GM12878 (cell line): ENCODE measurements at regions not wholly inside any gene's neighbourhood (a gene's known extent, or its start where the extent isn't known, plus 50 kb on each side); places are given as distances from the start of the nearest gene placed in this dataset.

Experiments used
- ATAC-seq: fragments of 200-7000 bp; cut with Tn5 transposase; 3 replicates; pipeline ENCODE4 v1.9.1; 2020; ENCODE audit warnings: mild to moderate bottlenecking, moderate library complexity
- BruUV-seq: library from RNA; stranded (reverse); fragments of 400-500 nt; replicated peaks from 2 replicates; lab custom pipeline; 2021; lab: Mats Ljungman, UMichigan
- CTCF ChIA-PET: fragments of 300-600 bp; sonication (Branson Sonifier 250); formaldehyde crosslinking; extraction: SDS; loops from one replicate; lab custom pipeline; 2021; ENCODE audit warnings: inconsistent platforms; lab: Yijun Ruan, JAX
- POLR2A ChIA-PET: fragments of 350-600 bp; formaldehyde crosslinking; extraction: SDS; loops from one replicate; lab custom pipeline; 2021; ENCODE audit warnings: inconsistent platforms; lab: Charles Lee
- RAD21 ChIA-PET: fragments of 300-600 bp; sonication (Branson Sonifier 250); formaldehyde crosslinking; loops from one replicate; lab custom pipeline; 2023; ENCODE audit warnings: antibody characterized with exemption; ENCODE audit not compliant: unreplicated experiment; lab: Charles Lee
- SMC1A ChIA-PET: fragments of 300-600 bp; sonication (Branson Sonifier 250); formaldehyde crosslinking; loops from one replicate; lab custom pipeline; 2023; ENCODE audit not compliant: unreplicated experiment, uncharacterized antibody; lab: Charles Lee
- DNase-seq: peaks from one replicate; pipeline ENCODE4 v3.0.0-alpha.2; 2011; ENCODE audit warnings: low read depth, low spot score
- FAIRE-seq: peaks from 3 replicates; lab custom pipeline; 2011; peaks lifted over from hg19 to GRCh38; lab: Jason Lieb, UNC
- H2AFZ ChIP-seq: 2 replicates; pipeline ENCODE4 v1.6.0; 2011; ENCODE audit warnings: low read depth, low read length, control low read depth; ENCODE audit not compliant: control insufficient read depth
- H3K27ac ChIP-seq: 2 replicates; pipeline ENCODE4 v1.5.1; 2011; ENCODE audit warnings: control low read depth; ENCODE audit not compliant: control insufficient read depth, insufficient read depth
- H3K27me3 ChIP-seq, 2 experiments: replicated peaks in 1 of 2; 2 replicates each; pipeline versions ENCODE4 v1.6.0 to v1.6.1; 2011; ENCODE audit warnings: low read length in 1 of 2; ENCODE audit not compliant: control insufficient read depth in 2 of 2, insufficient read depth in 2 of 2
- H3K36me3 ChIP-seq, 2 experiments: 2 replicates each; pipeline ENCODE4 v1.5.1; 2011; ENCODE audit warnings: low read length in 1 of 2; ENCODE audit not compliant: control insufficient read depth in 2 of 2, insufficient read depth in 2 of 2
- H3K4me1 ChIP-seq: 2 replicates; pipeline ENCODE4 v1.6.1; 2011; ENCODE audit warnings: mild to moderate bottlenecking, low read length, moderate library complexity, mixed read lengths; ENCODE audit not compliant: control insufficient read depth, insufficient read depth
- H3K4me2 ChIP-seq: 2 replicates; pipeline ENCODE4 v1.6.0; 2011; ENCODE audit warnings: control low read depth; ENCODE audit not compliant: control insufficient read depth, insufficient read depth
- H3K4me3 ChIP-seq: fragments of 200-600 bp; sonication (generic); 2 replicates; pipeline ENCODE4 v1.5.1; 2016
- H3K79me2 ChIP-seq: 2 replicates; pipeline ENCODE4 v1.6.0; 2011; ENCODE audit warnings: low read length; ENCODE audit not compliant: control insufficient read depth, insufficient read depth
- H3K9ac ChIP-seq: 2 replicates; pipeline ENCODE4 v1.8.0; 2011; ENCODE audit warnings: low read length, control low read depth, mixed read lengths; ENCODE audit not compliant: control insufficient read depth, insufficient read depth
- H3K9me3 ChIP-seq: replicated peaks from 3 replicates; pipeline ENCODE4 v1.5.1; 2011; ENCODE audit warnings: mild to moderate bottlenecking, low read length; ENCODE audit not compliant: control insufficient read depth, insufficient read depth
- H4K20me1 ChIP-seq: 2 replicates; pipeline ENCODE4 v1.6.0; 2011; ENCODE audit not compliant: control insufficient read depth, insufficient read depth
- BACH1 ChIP-seq: fragments of 450-650 bp; IDR thresholded peaks from 2 replicates; pipeline ENCODE4 v1.6.1; 2017; ENCODE audit warnings: mild to moderate bottlenecking, borderline replicate concordance
- CUX1 ChIP-seq: IDR thresholded peaks from 2 replicates; pipeline ENCODE4 v1.6.1; 2012; ENCODE audit warnings: improper control_type of control experiment, low read depth, low read length; ENCODE audit not compliant: insufficient replicate concordance
- ELK1 ChIP-seq: IDR thresholded peaks from 2 replicates; pipeline ENCODE4 v1.6.1; 2012; ENCODE audit warnings: low read depth, low read length, improper control_type of control experiment
- FOXK2 ChIP-seq: fragments of 450-650 bp; IDR thresholded peaks from 2 replicates; pipeline ENCODE4 v1.6.1; 2017; ENCODE audit warnings: mild to moderate bottlenecking, moderate library complexity
- FOXM1 ChIP-seq: IDR thresholded peaks from 2 replicates; pipeline ENCODE4 v1.6.1; 2012; ENCODE audit warnings: low read depth, mild to moderate bottlenecking, inconsistent platforms, low read length, moderate library complexity
- IKZF2 ChIP-seq, 2 experiments: fragments of 450-650 bp; IDR thresholded peaks; 2 replicates each; pipeline ENCODE4 v1.6.1; 2017; ENCODE audit warnings: mild to moderate bottlenecking in 2 of 2, moderate library complexity in 2 of 2
- KLF5 ChIP-seq: fragments of 450-650 bp; IDR thresholded peaks from 2 replicates; pipeline ENCODE4 v1.6.1; 2014; ENCODE audit warnings: mild to moderate bottlenecking; ENCODE audit not compliant: partially characterized antibody
- MEF2B ChIP-seq: fragments of 450-650 bp; IDR thresholded peaks from 2 replicates; pipeline ENCODE4 v1.6.1; 2018; ENCODE audit warnings: mild to moderate bottlenecking, moderate library complexity; ENCODE audit not compliant: partially characterized antibody, poor library complexity, severe bottlenecking
- SMC3 ChIP-seq: IDR thresholded peaks from 2 replicates; pipeline ENCODE4 v1.6.1; 2011; ENCODE audit warnings: low read length, improper control_type of control experiment, borderline replicate concordance
- TCF7 ChIP-seq: IDR thresholded peaks from 2 replicates; pipeline ENCODE4 v1.6.1; 2014; ENCODE audit warnings: antibody characterized with exemption, borderline replicate concordance
- WGBS: methylation state at CpG from one replicate; pipeline ENCODE4 v1.1.6; 2016; ENCODE audit warnings: low lambda C conversion rate; ENCODE audit not compliant: insufficient replicate concordance, insufficient coverage; ENCODE audit errors: missing lambda C conversion rate; 5-methylcytosine and 5-hydroxymethylcytosine counted together
- in situ Hi-C: fragments of 300-500 bp; cut with MboI; formaldehyde crosslinking; loops from 9 replicates; pipeline ENCODE4 v1.14.3; 2018; ENCODE audit warnings: mixed read lengths
- intact Hi-C: fragments of 100-400 bp; cut with micrococcal nuclease; formaldehyde crosslinking; loops from one replicate; pipeline ENCODE4 v1.14.2; 2022; ENCODE audit not compliant: unreplicated experiment
- TF ChIP-seq, protein P1 (sequence below): fragments of 450-650 bp; IDR thresholded peaks from 2 replicates; pipeline ENCODE4 v1.6.1; 2017; ENCODE audit warnings: low read depth, mild to moderate bottlenecking, moderate library complexity
- TF ChIP-seq, protein P2 (sequence below): IDR thresholded peaks from 2 replicates; pipeline ENCODE4 v1.6.1; 2011; ENCODE audit warnings: low read depth, mild to moderate bottlenecking, low read length, moderate library complexity, borderline replicate concordance; ENCODE audit errors: extremely low read depth

GRCh38 chr15:25572191-25572590 lies 133.4 kb upstream of the UBE3A start (continued):
- TF ChIP-seq, protein P1, sequence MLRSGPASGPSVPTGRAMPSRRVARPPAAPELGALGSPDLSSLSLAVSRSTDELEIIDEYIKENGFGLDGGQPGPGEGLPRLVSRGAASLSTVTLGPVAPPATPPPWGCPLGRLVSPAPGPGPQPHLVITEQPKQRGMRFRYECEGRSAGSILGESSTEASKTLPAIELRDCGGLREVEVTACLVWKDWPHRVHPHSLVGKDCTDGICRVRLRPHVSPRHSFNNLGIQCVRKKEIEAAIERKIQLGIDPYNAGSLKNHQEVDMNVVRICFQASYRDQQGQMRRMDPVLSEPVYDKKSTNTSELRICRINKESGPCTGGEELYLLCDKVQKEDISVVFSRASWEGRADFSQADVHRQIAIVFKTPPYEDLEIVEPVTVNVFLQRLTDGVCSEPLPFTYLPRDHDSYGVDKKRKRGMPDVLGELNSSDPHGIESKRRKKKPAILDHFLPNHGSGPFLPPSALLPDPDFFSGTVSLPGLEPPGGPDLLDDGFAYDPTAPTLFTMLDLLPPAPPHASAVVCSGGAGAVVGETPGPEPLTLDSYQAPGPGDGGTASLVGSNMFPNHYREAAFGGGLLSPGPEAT: no peak
- TF ChIP-seq MEF2B: no peak
- TF ChIP-seq BACH1: no peak
- no peak for TF ChIP-seq FOXM1
- TF ChIP-seq IKZF2 (IDR thresholded peaks at IDR 0.05): no peak
- no peak for TF ChIP-seq FOXK2
- no peak for TF ChIP-seq SMC3
- no peak for TF ChIP-seq ELK1
- TF ChIP-seq, protein P2, sequence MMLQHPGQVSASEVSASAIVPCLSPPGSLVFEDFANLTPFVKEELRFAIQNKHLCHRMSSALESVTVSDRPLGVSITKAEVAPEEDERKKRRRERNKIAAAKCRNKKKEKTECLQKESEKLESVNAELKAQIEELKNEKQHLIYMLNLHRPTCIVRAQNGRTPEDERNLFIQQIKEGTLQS: no peak
- TF ChIP-seq KLF5: no peak

DNA sequence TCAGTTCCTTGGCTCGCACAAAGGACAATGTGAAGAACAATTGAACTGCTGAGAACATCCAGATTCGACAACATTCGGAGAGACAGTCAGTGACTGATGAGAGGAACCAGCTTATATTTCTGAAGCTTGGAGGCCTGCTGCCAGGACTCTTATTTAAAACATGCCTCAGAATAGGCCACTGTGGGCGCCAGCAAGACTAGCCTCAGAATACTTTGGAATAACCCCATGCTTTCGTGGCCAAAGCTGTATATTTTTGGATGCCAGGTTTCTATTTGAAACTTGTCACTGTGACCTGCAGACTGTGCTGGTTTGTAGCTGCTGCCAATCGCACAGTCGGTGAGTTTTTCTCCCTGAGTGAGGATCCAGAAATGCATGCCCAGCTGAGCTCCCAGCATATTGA lies 129.9 kb upstream of the UBE3A start:
- Histone ChIP-seq H3K4me1 (no peaks in the 10 kb centered on the region), H3K9ac (no peak overlapping the region), H3K27ac (no peak overlapping the region), H4K20me1 (no peaks in the 10 kb centered on the region), H3K36me3 (no peaks in the 10 kb centered on the region), H2AFZ (no peak overlapping the region), H3K9me3 (no peaks in the 10 kb centered on the region; the same call in 2 of the 3 replicates), H3K79me2 (no peaks in the 10 kb centered on the region), H3K27me3 (no peaks in the 10 kb centered on the region), H3K4me2 (no peak overlapping the region), H3K4me3 (no peak overlapping the region)
- TF ChIP-seq TCF7 (no peak), CUX1 (no peak)
- intact Hi-C loops: no loop called here
- ChIA-PET RAD21 (no interaction called here), POLR2A (no interaction called here), SMC1A (no interaction called here), CTCF (no interaction called here)
- in situ Hi-C loops: loop anchor here (25.0 kb wide), 2 partner anchors 169 to 644 kb away; no protein-coding TSS in a partner anchor
- WGBS: 17% methylated on average over 7 of the region's 7 CpGs
- no TSS peak for BruUV-seq
- FAIRE-seq (no peak), ATAC-seq (no peak), DNase-seq (no peak)
